T47D (cell line): ENCODE measurements at regions not wholly inside any gene's neighbourhood (a gene's known extent, or its start where the extent isn't known, plus 50 kb on each side); places are given as distances from the start of the nearest gene placed in this dataset.

ENCODE experiments used
- DNase-seq, 2 experiments: peaks; one replicate each; pipeline versions ENCODE4 v3.0.0 to v3.0.0-alpha.2; 2011 to 2012; ENCODE audit warnings: low read depth in 1 of 2, low spot score in 1 of 2
- JUND ChIP-seq: IDR thresholded peaks from 2 replicates; pipeline ENCODE4 v1.6.1; 2012; ENCODE audit warnings: low read depth
- in situ Hi-C: cut with HindIII; loops from 2 replicates; pipeline ENCODE4 v1.10.0; 2016; ENCODE audit warnings: low sequenced_read_pairs, low pct_unique_long_range_greater_than_20kb

DNA sequence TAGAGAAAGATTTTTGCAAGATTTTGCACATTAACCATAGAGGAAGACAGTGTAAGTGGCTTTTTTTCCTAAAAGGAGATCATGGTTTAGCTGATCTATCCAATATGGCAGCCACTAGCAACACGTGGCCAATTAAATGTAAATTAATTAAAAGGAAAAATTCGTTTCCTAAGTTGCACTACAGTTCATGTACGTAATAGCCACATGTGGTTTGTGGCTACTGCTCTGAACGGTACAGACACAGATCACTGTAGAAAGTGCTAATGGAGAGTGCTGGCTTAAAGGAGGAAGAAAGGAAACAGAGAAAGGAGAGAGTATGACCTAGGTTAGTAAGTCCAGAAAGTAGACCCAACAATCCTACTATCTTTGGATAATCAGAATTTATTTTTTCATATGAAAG lies 170.8 kb downstream of the SIPA1L2 start:
- TF ChIP-seq JUND, result no peak
- no peak for DNase-seq
- in situ Hi-C loops, result no loop called here

DNA sequence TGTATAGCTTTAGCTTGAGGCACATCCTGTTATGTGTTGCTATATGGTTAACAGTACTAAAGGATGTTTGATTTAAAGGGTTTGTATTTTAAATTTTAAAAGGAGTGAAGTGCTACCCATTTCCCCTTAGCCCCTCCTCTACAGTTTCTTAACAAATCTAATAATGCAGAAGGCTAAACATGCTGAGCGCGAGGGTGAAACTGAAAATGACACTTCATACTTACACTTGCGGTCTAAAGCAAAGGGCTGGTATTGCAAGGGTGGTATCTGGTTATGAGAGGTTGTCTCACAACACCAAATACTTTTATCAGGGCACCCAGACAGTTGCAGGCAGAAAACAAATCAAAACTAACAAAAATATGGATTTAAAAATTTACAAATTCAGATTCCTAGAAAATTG lies 172.3 kb downstream of the SIPA1L2 start:
- no peak for TF ChIP-seq JUND
- in situ Hi-C loops, result no loop called here
- no peak for DNase-seq

DNA sequence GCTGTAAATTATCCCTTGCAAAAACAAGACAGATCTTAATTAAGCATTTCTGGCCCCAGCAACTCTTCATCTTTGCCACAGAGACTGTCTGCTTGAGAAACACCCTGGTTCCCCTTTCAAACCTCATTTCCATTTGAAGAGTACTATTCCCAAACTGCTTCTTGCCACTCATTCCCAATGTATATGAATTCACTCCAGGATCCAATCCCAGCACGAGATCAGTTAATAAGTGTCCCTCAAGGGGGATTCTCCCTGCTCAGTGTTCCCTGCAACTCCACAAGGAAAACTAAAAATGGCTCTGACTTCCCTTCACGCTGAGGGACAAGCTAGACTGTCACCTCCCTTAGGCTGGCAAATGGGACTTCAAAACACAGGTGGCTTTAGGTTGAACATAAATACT lies 173.2 kb downstream of the SIPA1L2 start:
- no peak for TF ChIP-seq JUND
- no peak for DNase-seq
- in situ Hi-C loops, result no loop called here

DNA sequence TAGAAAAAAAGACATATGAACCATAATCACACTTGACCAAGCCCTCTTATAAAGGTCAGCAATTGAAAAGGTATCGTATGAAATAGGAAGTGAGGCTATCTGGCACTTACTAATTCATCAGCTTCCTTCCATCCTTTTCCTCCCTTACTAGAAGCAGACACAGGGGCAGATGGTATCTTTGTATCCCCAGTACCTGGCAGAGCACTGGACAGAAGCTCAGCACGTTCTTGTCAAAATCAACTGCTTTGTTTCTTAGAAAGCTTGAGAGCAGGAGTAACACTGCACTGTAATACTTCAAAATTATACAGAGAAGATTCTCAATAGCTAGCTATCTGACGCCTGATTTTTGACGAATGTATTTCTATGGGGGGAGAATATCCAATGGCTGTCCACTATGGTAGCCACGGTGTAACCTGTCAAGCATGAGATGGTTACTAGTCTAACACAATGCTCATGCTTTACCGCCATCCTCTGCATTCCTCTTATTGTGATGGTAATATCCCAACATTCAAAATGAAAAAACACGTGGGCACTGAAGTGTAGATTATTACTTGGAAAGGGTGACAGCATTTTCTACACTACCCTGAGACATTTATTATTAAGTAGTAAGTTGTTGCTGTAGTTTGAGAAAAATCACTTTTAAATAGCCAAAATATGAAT lies 175.6 kb downstream of the SIPA1L2 start:
- in situ Hi-C loops, result no loop called here
- no peak for DNase-seq

GRCh38 chr1:232452736-232453440 lies 177.0 kb downstream of the SIPA1L2 start:
- no peak for TF ChIP-seq JUND
- in situ Hi-C loops, result no loop called here
- DNase-seq, result no peak

More for the DNA sequence above, 175.6 kb downstream of the SIPA1L2 start:
- no peak for TF ChIP-seq JUND

- DNase-seq, result no peak
- in situ Hi-C loops, result no loop called here
- no peak for TF ChIP-seq JUND
Observed at GRCh38 chr1:232452117-232452516, 177.8 kb downstream of the SIPA1L2 start.

DNA sequence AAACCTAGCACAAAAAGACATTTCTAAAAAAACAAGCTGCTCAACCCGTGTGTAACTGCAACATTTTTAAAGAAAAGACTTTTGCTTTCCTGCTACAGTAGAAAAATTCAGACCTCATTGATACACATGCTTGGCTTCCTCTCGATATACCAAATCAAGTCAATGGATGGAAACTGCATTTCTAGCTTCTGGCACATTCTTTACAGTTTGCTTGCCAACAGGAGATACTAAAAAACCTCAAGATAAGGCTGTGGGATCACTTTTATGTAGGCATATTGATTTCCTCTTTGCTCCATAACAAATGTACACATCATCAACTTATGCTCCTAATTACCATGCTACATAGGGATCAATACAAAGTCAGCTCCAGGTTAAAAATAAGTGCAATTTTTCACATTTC lies 178.4 kb downstream of the SIPA1L2 start:
- no peak for TF ChIP-seq JUND
- in situ Hi-C loops, result no loop called here
- DNase-seq, result no peak

DNA sequence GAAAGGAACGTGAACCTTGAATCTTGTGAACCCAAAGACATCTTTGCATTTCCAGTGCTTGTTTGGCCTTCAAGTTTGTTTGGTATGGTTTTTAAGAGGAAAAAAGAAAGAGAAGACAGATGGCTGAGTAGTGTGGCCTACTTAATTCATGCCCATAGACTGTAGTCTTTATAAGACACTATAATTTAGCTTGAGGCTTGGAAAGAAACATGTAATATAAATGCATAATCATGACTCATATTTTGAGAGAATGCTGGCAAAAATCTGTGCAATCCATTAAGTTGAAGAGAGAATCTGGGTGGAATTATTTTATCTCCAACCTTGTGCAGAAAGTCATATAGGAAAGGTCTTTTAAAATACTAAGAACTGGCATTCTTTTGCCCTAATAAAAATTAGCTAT lies 179.3 kb downstream of the SIPA1L2 start:
- in situ Hi-C loops, result no loop called here
- DNase-seq, result no peak
- TF ChIP-seq JUND, result no peak

- TF ChIP-seq JUND, result no peak
- DNase-seq, result no peak
Observed at GRCh38 chr1:232447125-232447524, 182.8 kb downstream of the SIPA1L2 start.

DNA sequence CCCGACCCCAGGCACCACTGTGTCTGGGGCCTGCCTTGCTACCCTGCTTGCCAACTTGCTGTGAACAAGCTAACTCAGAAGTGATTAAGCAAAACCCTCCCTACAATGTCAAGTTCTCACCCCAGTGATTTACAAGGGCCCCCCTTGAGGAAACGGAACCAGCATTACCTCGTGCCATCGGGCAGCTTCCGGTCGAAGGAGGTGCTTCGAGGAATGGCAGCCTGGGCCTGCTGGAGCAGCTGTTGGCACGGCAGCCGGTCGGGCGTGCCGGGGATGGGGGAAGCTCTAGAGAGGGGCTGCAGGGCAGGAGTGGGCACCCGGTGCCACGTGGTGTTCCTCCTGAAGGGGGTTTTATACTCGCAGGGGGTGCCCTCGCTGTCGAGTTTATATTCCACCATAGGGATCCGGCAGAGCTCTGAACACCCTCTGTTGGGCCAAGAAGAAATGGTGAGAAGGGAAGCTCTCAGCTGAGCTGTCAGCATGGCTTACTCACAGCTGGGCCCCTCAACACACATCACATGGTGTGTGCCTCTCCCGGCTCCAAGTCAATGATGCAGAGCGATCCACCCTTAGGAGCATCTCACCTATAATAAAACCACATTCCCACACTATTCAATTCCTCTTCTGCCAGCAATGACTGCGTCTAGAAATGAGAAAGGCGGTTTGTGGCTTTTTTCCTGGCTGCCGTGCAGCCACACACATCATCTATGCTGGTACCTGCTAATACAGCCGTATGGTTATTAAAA lies 184.4 kb downstream of the SIPA1L2 start:
- DNase-seq, result no peak
- TF ChIP-seq JUND, result no peak
- in situ Hi-C loops, result no loop called here

More at GRCh38 chr1:232447125-232447524, 182.8 kb downstream of the SIPA1L2 start:
- in situ Hi-C loops, result no loop called here

DNA sequence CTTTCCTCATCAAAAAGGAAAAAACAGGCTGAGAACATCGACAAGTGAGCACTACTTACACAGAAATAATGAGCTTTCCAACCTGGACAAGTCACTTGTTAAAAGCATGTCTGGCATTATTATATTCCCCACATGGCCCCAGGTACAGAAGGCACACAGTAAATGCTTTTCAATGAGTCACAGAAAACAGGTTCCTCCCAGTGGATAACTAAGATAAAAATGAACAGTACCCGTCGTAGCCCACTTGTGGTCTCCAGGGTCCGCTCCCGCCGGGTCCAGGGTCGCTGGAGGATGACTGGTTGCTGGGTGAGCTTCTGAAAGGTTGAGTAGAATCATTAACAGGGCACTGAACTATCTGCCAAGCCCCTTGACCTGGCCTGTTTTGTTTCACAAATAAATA lies 186.6 kb downstream of the SIPA1L2 start:
- DNase-seq, result no peak
- in situ Hi-C loops, result no loop called here
- no peak for TF ChIP-seq JUND

DNA sequence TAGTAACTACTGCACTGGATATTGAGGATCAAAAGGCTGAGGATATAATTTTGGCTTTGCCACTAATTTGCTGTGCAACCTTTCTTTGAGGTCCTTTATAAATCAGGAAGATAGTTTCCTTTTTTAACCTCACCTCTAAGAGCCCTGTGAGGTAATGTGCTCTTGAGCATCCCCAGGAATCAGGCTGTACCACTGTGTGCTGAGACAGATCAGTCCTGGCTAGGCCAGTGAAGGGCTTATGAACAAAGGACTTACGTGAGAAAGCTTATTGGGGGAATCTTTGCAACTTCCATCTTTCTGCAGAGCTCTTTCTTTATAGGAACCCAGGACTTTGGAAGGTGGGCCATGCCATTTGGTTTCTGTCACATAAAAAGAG lies 188.9 kb downstream of the SIPA1L2 start:
- TF ChIP-seq JUND, result no peak
- DNase-seq, result no peak
- in situ Hi-C loops, result no loop called here

DNA sequence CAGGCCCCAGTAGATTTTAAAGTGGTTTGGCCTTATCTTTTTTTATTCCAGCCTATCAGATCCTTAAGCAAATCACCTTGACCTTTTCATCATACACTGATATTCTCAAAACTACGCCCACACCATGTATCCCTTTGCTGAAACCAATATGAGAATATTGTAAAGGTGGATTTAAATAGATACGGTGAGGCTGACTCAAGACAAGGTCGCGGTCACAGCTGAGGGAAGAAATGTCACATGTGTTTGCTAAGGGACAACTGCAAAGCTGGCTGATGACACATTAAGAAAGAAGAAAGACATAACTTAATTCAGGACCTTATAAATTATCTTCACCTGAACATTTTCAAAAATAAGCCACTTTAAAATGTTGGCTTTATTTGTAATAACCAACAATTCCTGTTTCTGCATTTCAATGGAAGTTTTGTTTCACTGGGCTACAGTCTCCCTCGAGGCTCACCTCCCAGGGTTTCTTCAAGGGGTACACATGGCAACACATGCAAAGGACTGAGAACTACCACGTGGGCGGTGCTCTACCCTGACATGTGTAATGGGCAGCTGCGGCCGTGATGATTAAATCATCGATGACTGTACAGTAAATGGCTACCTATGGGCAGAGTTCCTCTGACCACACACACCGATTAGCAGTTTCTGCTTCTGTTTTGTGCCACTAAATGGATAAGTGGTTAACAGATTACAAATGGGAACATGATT lies 189.5 kb downstream of the SIPA1L2 start:
- TF ChIP-seq JUND, result no peak
- in situ Hi-C loops, result no loop called here
- no peak for DNase-seq
